ENCODE measurements at regions not wholly inside any gene's neighbourhood (a gene's known extent, or its start where the extent isn't known, plus 50 kb on each side); places are given as distances from the start of the nearest gene placed in this dataset.

DNA sequence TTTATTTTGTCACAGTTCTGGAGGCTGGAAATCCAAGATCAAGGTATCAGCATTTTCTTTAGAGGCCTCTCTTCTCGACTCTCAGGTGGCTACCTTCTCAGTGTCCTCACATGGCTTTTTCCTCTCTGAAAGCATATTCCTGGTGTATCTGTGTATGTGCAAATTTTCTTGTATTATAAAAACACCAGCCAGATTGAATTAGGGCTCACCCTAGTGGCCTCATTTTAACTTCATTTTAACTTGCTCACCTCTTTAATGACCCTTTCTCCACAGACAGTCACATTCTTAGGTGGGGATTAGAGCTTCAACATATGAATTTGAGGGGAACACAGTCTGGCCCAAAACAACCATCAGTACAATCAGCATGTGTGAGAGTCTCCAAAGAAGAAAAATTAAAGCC is 542.4 kb upstream of the FAM241A start:
- Mint-ChIP-seq H3K36me3 (ENCODE audit: low read depth) (no peaks in the 10 kb centered on the region), H3K4me3 (no peak overlapping the region), H3K4me1 (ENCODE audit: low read depth) (no peaks in the 10 kb centered on the region), H3K27ac (no peak overlapping the region), H3K9me3 (no peaks in the 10 kb centered on the region), H3K27me3 (ENCODE audit: low read depth) (no peaks in the 10 kb centered on the region)
- no peak for DNase-seq (ENCODE audit: low spot score)

DNA sequence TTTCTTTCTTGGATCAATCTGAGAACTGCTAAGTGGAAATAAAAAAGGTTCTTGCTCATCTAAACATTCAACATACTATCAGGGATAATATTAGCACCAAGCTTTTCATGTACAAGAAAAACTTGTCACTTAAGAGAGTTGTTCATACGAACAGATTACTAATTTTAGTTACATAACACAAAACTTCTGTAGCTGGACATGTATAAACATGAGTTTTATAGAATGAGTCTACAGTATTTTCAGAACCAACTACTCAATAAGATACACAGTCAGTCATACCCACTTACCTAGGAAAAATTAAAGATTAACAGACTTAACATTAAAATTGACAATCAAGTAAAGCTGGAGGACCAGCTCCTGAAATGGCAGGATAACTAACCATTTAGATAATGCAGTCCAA is 540.1 kb upstream of the FAM241A start:
- Mint-ChIP-seq H3K27ac (no peak overlapping the region), H3K4me3 (no peak overlapping the region), H3K9me3 (no peaks in the 10 kb centered on the region), H3K4me1 (ENCODE audit: low read depth) (no peaks in the 10 kb centered on the region), H3K27me3 (ENCODE audit: low read depth) (no peaks in the 10 kb centered on the region), H3K36me3 (ENCODE audit: low read depth) (no peaks in the 10 kb centered on the region)
- DNase-seq (ENCODE audit: low spot score), result no peak

DNA sequence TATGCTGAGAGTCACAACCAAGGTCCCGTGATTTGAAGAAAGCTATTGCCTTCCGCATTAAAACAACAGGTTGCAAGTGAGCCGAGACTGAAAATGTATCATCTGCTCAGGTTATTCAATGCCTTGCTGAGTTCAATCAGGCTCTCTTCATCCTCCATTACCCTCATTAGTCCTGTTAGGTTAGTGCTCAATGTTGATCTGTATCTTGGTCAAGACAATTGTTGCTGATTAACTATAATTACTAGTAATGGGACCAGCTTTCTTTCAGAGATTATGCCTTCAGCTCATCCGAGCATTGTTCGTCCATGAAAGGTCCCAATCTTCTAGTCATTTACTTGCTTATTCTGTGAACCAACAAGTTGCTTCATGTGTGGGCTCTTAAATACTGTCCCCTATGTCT is 534.6 kb upstream of the FAM241A start:
- H3K27ac Mint-ChIP-seq, result no peak overlapping the region
- H3K4me1 Mint-ChIP-seq (ENCODE audit: low read depth), result no peaks in the 10 kb centered on the region
- DNase-seq (ENCODE audit: low spot score), result no peak
- H3K9me3 Mint-ChIP-seq, result no peaks in the 10 kb centered on the region
- H3K27me3 Mint-ChIP-seq (ENCODE audit: low read depth), result no peaks in the 10 kb centered on the region
- no peak overlapping the region for H3K4me3 Mint-ChIP-seq
- H3K36me3 Mint-ChIP-seq (ENCODE audit: low read depth), result no peaks in the 10 kb centered on the region

DNA sequence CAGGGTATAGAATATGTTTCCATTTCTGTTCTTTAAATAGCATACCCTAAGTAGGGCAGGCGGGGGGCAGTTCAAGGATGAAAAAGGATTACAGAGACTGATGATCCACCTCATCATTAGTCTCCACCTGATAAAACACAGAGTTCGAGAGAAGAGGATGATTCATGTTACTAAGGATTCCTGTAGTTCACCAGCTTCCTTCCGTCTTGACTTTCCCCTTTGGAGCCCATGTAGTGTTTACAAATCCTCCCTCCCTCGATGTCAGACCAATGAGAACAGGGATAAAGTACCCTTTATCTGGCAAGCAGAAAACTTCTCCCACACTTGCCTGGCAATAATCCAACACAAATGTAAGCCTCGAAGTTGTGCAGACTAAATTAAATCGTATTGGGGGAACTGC is 526.3 kb upstream of the FAM241A start:
- H3K27me3 Mint-ChIP-seq (ENCODE audit: low read depth), result no peaks in the 10 kb centered on the region
- H3K9me3 Mint-ChIP-seq, result no peaks in the 10 kb centered on the region
- no peaks in the 10 kb centered on the region for H3K36me3 Mint-ChIP-seq (ENCODE audit: low read depth)
- H3K4me1 Mint-ChIP-seq (ENCODE audit: low read depth), result no peaks in the 10 kb centered on the region
- no peak for DNase-seq (ENCODE audit: low spot score)
- no peak overlapping the region for H3K4me3 Mint-ChIP-seq
- no peak overlapping the region for H3K27ac Mint-ChIP-seq

DNA sequence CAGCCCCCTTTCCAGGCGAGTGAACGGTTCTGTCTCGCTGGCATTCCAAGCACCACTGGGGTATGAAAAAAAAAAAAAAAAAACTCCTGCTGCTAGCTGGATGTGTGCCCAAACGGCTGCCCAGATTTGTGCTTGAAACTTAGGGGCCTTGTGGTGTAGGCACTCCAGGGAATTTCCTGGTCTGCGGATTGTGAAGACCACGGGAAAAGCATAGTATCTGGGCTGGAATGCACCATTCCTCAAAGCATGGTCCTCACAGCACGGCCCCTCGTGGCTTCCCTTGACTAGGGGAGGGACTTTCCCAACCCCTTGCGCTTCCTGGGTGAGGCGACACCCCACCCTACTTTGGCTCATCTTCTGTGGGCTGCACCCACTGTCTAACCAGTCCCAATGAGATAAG is 516.8 kb upstream of the FAM241A start:
- Mint-ChIP-seq H3K4me1 (ENCODE audit: low read depth) (no peaks in the 10 kb centered on the region), H3K27me3 (ENCODE audit: low read depth) (no peaks in the 10 kb centered on the region), H3K36me3 (ENCODE audit: low read depth) (no peaks in the 10 kb centered on the region), H3K9me3 (no peaks in the 10 kb centered on the region), H3K27ac (no peak overlapping the region), H3K4me3 (no peak overlapping the region)
- no peak for DNase-seq (ENCODE audit: low spot score)

DNA sequence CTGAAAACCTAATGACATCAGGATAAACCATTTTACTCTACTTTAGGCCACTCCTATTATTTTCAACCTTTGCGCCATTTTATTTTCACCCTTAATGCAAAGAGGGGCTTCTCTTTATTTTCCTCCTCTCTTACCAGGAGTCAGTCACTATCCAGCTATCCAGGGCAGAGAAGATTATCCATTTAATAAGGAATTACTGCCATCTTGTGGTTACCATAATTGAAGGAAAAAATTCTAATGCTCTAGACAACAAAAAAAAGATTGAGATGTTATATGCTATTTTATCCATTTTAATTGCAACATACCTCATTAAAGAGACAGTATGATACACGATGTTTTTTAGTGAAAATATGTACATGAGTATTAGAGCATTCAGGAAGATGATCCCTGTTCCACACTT is 514.5 kb upstream of the FAM241A start:
- H3K27ac Mint-ChIP-seq, result no peak overlapping the region
- H3K4me3 Mint-ChIP-seq, result no peak overlapping the region
- no peak for DNase-seq (ENCODE audit: low spot score)
- H3K36me3 Mint-ChIP-seq (ENCODE audit: low read depth), result no peaks in the 10 kb centered on the region
- H3K9me3 Mint-ChIP-seq, result no peaks in the 10 kb centered on the region
- no peaks in the 10 kb centered on the region for H3K27me3 Mint-ChIP-seq (ENCODE audit: low read depth)
- H3K4me1 Mint-ChIP-seq (ENCODE audit: low read depth), result no peaks in the 10 kb centered on the region

DNA sequence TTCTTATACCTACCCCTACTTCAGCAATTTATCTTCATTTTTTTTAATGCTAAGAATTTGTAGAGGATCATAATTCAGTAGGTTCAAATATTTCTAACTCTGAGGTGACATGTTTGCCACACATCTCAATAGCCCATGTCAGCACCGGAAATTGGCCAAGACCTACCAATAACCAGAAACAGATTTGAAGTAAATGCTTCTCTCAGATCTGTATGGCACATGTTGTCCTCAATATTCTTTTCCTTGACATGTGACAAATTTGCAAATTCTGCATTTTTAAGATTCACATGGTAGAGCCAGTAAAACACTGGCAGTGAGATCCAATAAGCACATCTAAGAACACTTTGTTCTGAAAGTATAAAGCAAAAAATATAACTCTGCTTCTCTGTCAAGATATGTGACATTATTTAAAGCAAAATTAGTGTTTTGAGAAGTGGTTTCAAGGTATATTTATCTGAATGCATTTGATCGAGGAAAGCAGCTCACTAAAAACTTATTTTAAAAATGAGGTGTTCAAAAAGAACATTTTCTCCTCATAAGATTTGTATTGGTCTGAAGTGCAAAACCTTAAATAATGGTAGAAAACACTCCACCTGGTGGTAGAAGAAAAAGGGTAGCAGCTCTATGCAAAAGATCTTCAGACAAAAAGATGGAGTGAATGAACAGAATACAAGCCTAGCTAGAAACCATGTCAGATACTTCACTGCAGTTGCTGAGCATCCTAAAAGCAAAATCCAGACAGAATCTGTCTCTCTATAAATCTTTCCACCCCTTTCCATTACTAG is 513.8 kb upstream of the FAM241A start:
- H3K27me3 Mint-ChIP-seq (ENCODE audit: low read depth), result no peaks in the 10 kb centered on the region
- no peak for DNase-seq (ENCODE audit: low spot score)
- H3K4me1 Mint-ChIP-seq (ENCODE audit: low read depth), result no peaks in the 10 kb centered on the region
- H3K9me3 Mint-ChIP-seq, result no peaks in the 10 kb centered on the region
- no peak overlapping the region for H3K4me3 Mint-ChIP-seq
- no peak overlapping the region for H3K27ac Mint-ChIP-seq
- no peaks in the 10 kb centered on the region for H3K36me3 Mint-ChIP-seq (ENCODE audit: low read depth)

DNA sequence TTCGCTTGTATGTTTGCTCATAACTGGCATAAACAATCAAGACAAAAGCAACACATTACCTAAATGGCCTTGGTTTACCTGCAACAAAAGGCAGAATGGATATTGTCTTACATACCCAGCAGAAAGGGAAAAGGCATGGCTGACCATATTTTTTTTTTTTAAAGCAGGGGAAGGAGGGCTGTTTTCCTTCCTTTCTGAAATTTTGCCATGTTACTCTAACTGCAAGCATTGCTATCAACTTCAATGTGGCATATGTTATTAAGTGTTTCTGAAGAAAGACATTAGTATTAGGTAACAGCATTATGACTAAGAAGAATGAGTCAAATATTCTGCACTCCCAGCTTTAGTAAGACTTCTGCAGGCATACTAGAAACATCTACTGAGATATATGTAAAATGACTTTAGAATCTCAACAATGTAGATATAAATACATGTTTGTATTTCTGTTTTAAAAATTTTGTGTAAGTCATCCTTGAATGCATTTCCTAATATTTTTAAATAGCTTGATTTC is 512.6 kb upstream of the FAM241A start:
- Mint-ChIP-seq H3K9me3 (no peaks in the 10 kb centered on the region), H3K4me3 (no peak overlapping the region), H3K4me1 (ENCODE audit: low read depth) (no peaks in the 10 kb centered on the region), H3K27me3 (ENCODE audit: low read depth) (no peaks in the 10 kb centered on the region), H3K36me3 (ENCODE audit: low read depth) (no peaks in the 10 kb centered on the region), H3K27ac (no peak overlapping the region)
- DNase-seq (ENCODE audit: low spot score), result no peak

DNA sequence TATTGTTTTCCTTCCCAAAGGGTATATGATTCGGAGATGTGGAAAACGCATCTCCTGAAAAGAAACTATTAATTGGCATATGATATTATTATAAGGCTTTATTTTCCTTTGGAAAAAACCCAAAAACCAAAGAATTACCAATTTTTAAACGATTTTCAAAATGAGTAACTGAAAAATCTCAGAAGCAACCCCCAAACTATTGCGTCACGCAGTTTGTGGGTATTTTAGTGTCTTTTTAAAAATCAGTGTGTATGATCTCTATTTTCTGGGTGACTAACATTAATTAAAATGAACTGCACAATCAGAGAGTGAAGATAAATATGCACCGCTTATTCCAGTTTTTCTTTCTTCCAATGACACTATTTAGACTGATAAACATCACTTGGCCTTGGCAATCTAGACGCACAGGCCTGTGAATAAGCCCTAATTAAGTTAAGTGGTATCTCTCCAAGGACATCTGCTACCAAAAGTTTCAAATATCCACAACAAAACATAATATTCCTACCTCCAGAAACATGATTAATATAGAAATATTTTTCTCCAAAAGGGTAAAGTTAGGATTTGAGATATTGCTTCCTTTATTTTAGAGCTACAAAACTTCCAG is 511.5 kb upstream of the FAM241A start:
- Mint-ChIP-seq H3K9me3 (no peaks in the 10 kb centered on the region), H3K27me3 (ENCODE audit: low read depth) (no peaks in the 10 kb centered on the region), H3K4me1 (ENCODE audit: low read depth) (no peaks in the 10 kb centered on the region), H3K36me3 (ENCODE audit: low read depth) (no peaks in the 10 kb centered on the region), H3K4me3 (no peak overlapping the region), H3K27ac (no peak overlapping the region)
- no peak for DNase-seq (ENCODE audit: low spot score)

DNA sequence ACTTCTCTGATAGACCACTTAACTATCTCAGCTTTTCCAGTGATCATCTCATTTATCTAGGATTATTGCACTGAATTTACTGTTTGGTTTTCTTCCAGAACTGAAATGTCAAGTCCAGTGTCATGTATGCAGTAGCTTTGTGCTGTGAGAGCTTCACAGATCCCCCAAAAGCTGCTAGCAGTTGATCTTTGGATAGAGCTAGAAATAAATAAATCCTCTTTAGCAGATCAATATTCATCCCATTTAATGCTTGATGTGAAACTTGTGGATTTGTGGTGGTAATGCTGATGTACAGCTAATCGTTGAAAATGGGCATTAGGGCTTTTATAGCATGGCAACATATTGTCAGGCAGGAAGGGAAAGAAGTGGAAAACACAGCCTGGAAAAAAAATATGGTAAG is 509.6 kb upstream of the FAM241A start:
- Mint-ChIP-seq H3K9me3 (no peaks in the 10 kb centered on the region), H3K36me3 (ENCODE audit: low read depth) (no peaks in the 10 kb centered on the region), H3K4me3 (no peak overlapping the region)

DNA sequence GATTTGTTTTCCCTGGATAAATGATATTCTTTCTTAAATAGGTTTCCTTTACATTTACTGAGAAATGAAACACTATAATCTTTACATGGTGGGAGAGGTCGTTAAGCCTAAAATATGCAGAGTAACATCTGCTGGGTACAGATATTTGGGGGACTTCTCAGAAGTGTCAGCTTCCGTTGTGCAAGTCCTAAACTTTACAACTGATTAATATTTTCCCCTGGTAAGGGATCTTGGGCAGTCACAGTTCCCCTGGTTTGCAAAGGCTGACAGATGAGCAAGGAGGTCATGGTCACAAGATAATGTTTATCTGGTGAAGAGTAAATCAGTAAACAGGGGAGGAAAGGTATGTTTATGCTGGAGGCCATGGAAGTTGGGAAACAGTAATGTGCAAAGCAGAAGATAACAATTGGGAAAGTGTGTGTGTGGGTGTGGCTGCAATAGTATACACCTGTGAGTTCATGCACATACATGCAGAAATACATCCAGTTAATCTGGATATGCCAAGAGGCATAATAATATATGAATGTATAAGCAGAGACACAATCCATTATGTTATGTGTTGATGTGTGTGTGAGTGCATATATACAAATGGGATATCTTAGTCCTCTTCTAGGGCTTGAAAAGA is 508.2 kb upstream of the FAM241A start:
- H3K27me3 Mint-ChIP-seq (ENCODE audit: low read depth), result no peaks in the 10 kb centered on the region
- no peaks in the 10 kb centered on the region for H3K9me3 Mint-ChIP-seq
- DNase-seq (ENCODE audit: low spot score), result no peak
- H3K27ac Mint-ChIP-seq, result no peak overlapping the region
- H3K4me1 Mint-ChIP-seq (ENCODE audit: low read depth), result no peaks in the 10 kb centered on the region
- H3K36me3 Mint-ChIP-seq (ENCODE audit: low read depth), result no peaks in the 10 kb centered on the region
- H3K4me3 Mint-ChIP-seq, result no peak overlapping the region

More for the DNA sequence above, 509.6 kb upstream of the FAM241A start:
- no peak for DNase-seq (ENCODE audit: low spot score)
- H3K27ac Mint-ChIP-seq, result no peak overlapping the region
- no peaks in the 10 kb centered on the region for H3K4me1 Mint-ChIP-seq (ENCODE audit: low read depth)
- no peaks in the 10 kb centered on the region for H3K27me3 Mint-ChIP-seq (ENCODE audit: low read depth)

DNA sequence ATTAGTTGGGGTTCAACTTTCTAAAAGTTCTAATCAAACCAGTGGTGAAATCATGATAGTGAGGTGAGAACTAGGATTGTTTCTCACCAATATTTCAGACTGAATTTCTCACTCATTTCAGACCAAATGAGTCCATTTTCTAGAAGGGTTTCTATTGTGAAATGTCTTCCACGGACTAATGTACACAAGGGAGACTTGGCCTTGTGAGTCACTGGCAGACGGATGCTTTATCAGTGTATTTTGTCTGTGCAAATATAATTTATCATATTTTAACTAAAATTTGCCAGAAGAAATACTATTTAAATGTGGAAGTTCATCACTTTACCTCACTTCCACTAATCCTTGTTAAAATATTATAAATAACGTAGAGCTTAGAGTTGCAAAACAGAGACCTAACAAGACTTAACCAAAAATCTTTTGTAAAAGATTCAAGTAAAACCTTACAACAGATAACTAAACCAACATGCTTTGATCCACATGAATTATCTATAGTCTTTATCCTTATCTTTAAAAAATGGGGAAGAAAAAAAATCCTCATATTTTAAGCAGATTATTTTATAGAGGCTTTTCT is 506.0 kb upstream of the FAM241A start:
- Mint-ChIP-seq H3K4me3 (no peak overlapping the region), H3K4me1 (ENCODE audit: low read depth) (no peaks in the 10 kb centered on the region), H3K9me3 (no peaks in the 10 kb centered on the region), H3K27ac (no peak overlapping the region), H3K36me3 (ENCODE audit: low read depth) (no peaks in the 10 kb centered on the region), H3K27me3 (ENCODE audit: low read depth) (no peaks in the 10 kb centered on the region)
- DNase-seq (ENCODE audit: low spot score), result no peak

DNA sequence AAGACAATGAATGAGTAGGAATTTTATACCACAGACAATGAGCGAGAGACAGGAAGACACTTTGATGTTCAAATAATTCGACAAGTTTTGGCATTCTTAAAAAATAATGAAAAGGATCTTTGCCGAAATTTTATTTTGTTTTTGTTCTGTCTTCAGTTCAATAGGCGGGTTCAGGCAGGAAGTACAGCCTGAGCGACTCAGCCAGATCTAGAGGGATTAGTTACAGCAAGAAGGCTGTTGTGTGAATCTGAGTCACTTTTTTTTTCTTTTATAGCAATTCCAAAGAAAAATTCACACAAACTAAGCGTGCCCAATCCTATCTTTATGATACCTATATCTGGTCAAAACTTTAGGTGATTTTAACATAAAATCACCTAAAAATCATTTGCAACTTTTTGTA is 505.4 kb upstream of the FAM241A start:
- no peaks in the 10 kb centered on the region for H3K36me3 Mint-ChIP-seq (ENCODE audit: low read depth)
- H3K4me3 Mint-ChIP-seq, result no peak overlapping the region
- no peak overlapping the region for H3K27ac Mint-ChIP-seq
- H3K4me1 Mint-ChIP-seq (ENCODE audit: low read depth), result no peaks in the 10 kb centered on the region
- H3K9me3 Mint-ChIP-seq, result no peaks in the 10 kb centered on the region
- no peak for DNase-seq (ENCODE audit: low spot score)
- no peaks in the 10 kb centered on the region for H3K27me3 Mint-ChIP-seq (ENCODE audit: low read depth)

All from T-helper 2 cell treated with Interferon-gamma antibody and Interleukin-4, amounts not matched to agents 5 μg/mL and 100 μg/mL, for 36 hours (primary cell).